WERI-Rb-1 (cell line): ENCODE measurements at regions not wholly inside any gene's neighbourhood (a gene's known extent, or its start where the extent isn't known, plus 50 kb on each side); places are given as distances from the start of the nearest gene placed in this dataset.

ENCODE experiments used
- DNase-seq: peaks from one replicate; pipeline ENCODE4 v3.0.0-alpha.2; 2020
- H3K27ac ChIP-seq: fragments of 250-450 bp; sonication (Bioruptor Pico); 2 replicates; pipeline ENCODE4 v1.5.1; 2020; ENCODE audit warnings: mild to moderate bottlenecking, moderate library complexity
- H3K27me3 ChIP-seq: fragments of 250-450 bp; sonication (Bioruptor Pico); 2 replicates; pipeline ENCODE4 v1.5.1; 2021; ENCODE audit warnings: mild to moderate bottlenecking, low read depth, moderate library complexity; ENCODE audit not compliant: insufficient read depth, severe bottlenecking
- H3K36me3 ChIP-seq: fragments of 250-450 bp; sonication (Bioruptor Pico); 2 replicates; pipeline ENCODE4 v1.5.1; 2020; ENCODE audit warnings: mild to moderate bottlenecking, moderate library complexity
- H3K4me3 ChIP-seq: 2 replicates; pipeline ENCODE4 v1.5.1; 2011; ENCODE audit warnings: low read depth, mild to moderate bottlenecking, control low read depth, low read length
- H3K9me3 ChIP-seq: fragments of 250-450 bp; sonication (Bioruptor Pico); 2 replicates; pipeline ENCODE4 v1.5.1; 2021; ENCODE audit warnings: mild to moderate bottlenecking, moderate library complexity; ENCODE audit not compliant: severe bottlenecking
- CTCF ChIP-seq: IDR thresholded peaks from 2 replicates; pipeline ENCODE4 v1.5.1; 2011; ENCODE audit warnings: low read depth, mild to moderate bottlenecking, control low read depth, inconsistent platforms, low read length

- Histone ChIP-seq H3K27ac (no peak overlapping the region), H3K27me3 (no peaks in the 10 kb centered on the region), H3K4me3 (no peak overlapping the region), H3K9me3 (no peaks in the 10 kb centered on the region), H3K36me3 (no peaks in the 10 kb centered on the region)
- DNase-seq, result no peak
- TF ChIP-seq CTCF, result no peak
These were observed 547.2 kb downstream of the MAT2B start for GRCh38 chr5:164052536-164053093.

- Histone ChIP-seq H3K4me3 (no peak overlapping the region), H3K36me3 (no peaks in the 10 kb centered on the region), H3K27me3 (no peaks in the 10 kb centered on the region), H3K9me3 (no peaks in the 10 kb centered on the region), H3K27ac (no peak overlapping the region)
- DNase-seq, result no peak
- TF ChIP-seq CTCF, result no peak
These were observed 547.7 kb downstream of the MAT2B start for GRCh38 chr5:164053123-164053522.

- Histone ChIP-seq H3K36me3 (no peaks in the 10 kb centered on the region), H3K9me3 (no peaks in the 10 kb centered on the region), H3K27me3 (no peaks in the 10 kb centered on the region), H3K4me3 (no peak overlapping the region), H3K27ac (no peak overlapping the region)
- DNase-seq, result no peak
- no peak for TF ChIP-seq CTCF
These were observed 549.0 kb downstream of the MAT2B start for GRCh38 chr5:164054461-164054860.

GRCh38 chr5:164057121-164057520 lies 551.7 kb downstream of the MAT2B start:
- H3K4me3 ChIP-seq, result no peak overlapping the region
- H3K9me3 ChIP-seq, result no peaks in the 10 kb centered on the region
- no peaks in the 10 kb centered on the region for H3K36me3 ChIP-seq
- H3K27me3 ChIP-seq, result no peaks in the 10 kb centered on the region
- DNase-seq, result no peak
- no peak for TF ChIP-seq CTCF
- H3K27ac ChIP-seq, result no peak overlapping the region

GRCh38 chr5:164058621-164059020 lies 553.2 kb downstream of the MAT2B start:
- TF ChIP-seq CTCF, result no peak
- Histone ChIP-seq H3K9me3 (no peaks in the 10 kb centered on the region), H3K36me3 (no peaks in the 10 kb centered on the region), H3K27me3 (no peaks in the 10 kb centered on the region), H3K27ac (no peak overlapping the region), H3K4me3 (no peak overlapping the region)
- DNase-seq, result no peak

GRCh38 chr5:164059471-164059870 lies 554.1 kb downstream of the MAT2B start:
- Histone ChIP-seq H3K4me3 (no peak overlapping the region), H3K27ac (no peak overlapping the region), H3K9me3 (no peaks in the 10 kb centered on the region), H3K36me3 (no peaks in the 10 kb centered on the region), H3K27me3 (no peaks in the 10 kb centered on the region)
- no peak for DNase-seq
- no peak for TF ChIP-seq CTCF
